Effector memory CD4-positive, alpha-beta T cell (primary cell): ENCODE measurements at regions not wholly inside any gene's neighbourhood (a gene's known extent, or its start where the extent isn't known, plus 50 kb on each side); places are given as distances from the start of the nearest gene placed in this dataset.
"Not testable (repeated sequence)": the region's sequence is repeated elsewhere in the genome, so short reads cannot be mapped to it uniquely, and the experiment has no call there.

Experiments used
- DNase-seq, 3 donors: peaks; one replicate each; pipeline ENCODE4 v3.0.0-alpha.2; 2020
- H3K27ac ChIP-seq: 2 replicates; pipeline ENCODE4 v1.7.0; 2013; ENCODE audit warnings: mild to moderate bottlenecking, low read length, moderate library complexity; ENCODE audit not compliant: insufficient read depth, poor library complexity, severe bottlenecking
- H3K27me3 ChIP-seq: replicated peaks from 2 replicates; pipeline ENCODE4 v1.7.0; 2013; ENCODE audit warnings: mild to moderate bottlenecking, low read length; ENCODE audit not compliant: insufficient read depth, control insufficient read depth, poor library complexity, severe bottlenecking
- H3K36me3 ChIP-seq: 2 replicates; pipeline ENCODE4 v1.7.0; 2013; ENCODE audit warnings: mild to moderate bottlenecking, low read length, moderate library complexity; ENCODE audit not compliant: control insufficient read depth, insufficient read depth
- H3K4me1 ChIP-seq: 2 replicates; pipeline ENCODE4 v1.7.0; 2013; ENCODE audit warnings: low read length, mild to moderate bottlenecking; ENCODE audit not compliant: control insufficient read depth, insufficient read depth, poor library complexity, severe bottlenecking
- H3K4me3 ChIP-seq: 2 replicates; pipeline ENCODE4 v1.7.0; 2013; ENCODE audit warnings: low read length, low read depth, mild to moderate bottlenecking; ENCODE audit not compliant: insufficient read depth, poor library complexity, severe bottlenecking
- H3K9me3 ChIP-seq: 2 replicates; pipeline ENCODE4 v1.7.0; 2013; ENCODE audit warnings: mild to moderate bottlenecking, low read length, moderate library complexity; ENCODE audit not compliant: control insufficient read depth

DNA sequence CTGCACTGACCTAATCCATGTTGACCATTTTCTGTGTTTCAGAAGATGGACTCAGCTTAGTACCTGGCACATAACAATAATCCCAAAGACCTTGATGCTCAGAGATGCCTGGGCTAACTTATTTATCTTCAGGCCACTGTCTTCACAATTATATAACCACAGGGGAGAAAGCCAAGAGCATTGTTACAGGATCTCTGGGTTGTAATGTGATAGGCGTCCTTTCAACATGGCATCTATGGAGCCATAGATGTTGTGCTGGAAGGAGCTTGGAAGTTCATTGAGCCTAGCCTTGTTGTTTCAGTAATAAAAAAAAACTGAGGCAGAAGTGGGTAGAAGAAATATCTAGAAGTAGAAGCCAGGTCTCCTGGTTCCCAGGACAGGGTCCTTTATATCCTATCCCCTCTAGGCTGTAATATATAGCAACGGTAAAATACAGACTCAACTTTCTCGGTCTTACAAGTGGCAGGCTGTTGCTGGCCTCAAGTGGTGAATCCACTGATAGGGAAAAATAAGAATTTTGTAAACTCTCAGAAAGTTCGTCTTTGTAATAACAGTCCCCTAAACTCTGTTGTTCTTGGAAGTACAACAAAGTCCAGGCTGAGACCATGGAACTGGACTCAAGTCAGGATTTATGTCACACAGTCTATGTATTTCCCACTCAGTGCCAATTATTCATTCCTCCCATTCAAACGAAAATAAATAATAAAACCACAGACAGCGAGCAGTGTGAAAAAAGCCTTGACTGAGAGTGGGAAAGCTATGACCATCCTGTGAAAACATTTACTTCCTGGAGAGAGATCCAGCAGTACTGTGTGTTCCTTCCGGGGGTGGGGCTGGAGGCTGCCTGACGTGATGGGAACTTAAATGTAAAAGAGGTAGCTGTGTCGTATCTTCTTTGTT, 277.6 kb downstream of the REEP3 start:
- no peaks in the 10 kb centered on the region for H3K27me3 ChIP-seq
- no peaks in the 10 kb centered on the region for H3K9me3 ChIP-seq
- no peaks in the 10 kb centered on the region for H3K36me3 ChIP-seq
- no peaks in the 10 kb centered on the region for H3K4me1 ChIP-seq
- H3K4me3 ChIP-seq, result no peak overlapping the region
- H3K27ac ChIP-seq, result no peak overlapping the region
- DNase-seq, result no peak

DNA sequence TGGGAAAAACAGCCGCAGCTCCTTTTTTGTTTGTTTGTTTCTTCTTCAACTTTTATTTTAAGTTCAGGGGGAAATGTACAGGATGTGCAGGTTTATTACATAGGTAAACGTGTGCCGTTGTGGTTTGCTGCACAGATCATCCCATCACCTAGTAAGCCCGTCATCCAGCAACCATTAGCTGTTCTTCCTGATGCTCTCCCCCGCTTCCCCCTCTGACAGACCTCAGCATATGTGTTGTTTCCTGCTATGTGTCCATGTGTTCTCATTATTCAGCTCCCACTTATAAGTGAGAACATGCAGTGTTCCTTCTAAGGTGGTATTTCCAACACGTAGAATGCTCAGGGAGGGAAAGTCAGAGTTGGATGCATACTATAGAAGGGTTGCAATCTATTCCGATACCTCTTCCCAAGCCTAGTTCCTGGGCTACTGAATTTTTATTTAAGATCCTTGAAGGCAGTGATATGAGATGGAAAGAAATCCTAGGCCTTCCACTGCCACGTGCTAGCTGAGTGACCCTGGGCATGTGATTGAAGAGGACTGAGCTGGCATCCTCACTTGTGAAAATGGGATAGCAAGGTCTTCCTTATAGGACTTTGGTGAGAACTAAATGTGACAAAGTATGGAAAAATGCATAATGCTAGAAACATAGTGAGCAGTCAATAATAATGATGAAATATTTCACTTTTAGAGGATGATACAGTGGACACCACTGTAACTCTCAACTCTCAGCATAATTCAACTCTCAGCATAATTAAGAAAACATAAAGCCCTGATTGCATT, 278.5 kb downstream of the REEP3 start:
- no peak for DNase-seq
- H3K27me3 ChIP-seq, result no peaks in the 10 kb centered on the region
- no peaks in the 10 kb centered on the region for H3K36me3 ChIP-seq
- no peak overlapping the region for H3K4me3 ChIP-seq
- H3K4me1 ChIP-seq, result no peaks in the 10 kb centered on the region
- H3K27ac ChIP-seq, result no peak overlapping the region
- no peaks in the 10 kb centered on the region for H3K9me3 ChIP-seq

DNA sequence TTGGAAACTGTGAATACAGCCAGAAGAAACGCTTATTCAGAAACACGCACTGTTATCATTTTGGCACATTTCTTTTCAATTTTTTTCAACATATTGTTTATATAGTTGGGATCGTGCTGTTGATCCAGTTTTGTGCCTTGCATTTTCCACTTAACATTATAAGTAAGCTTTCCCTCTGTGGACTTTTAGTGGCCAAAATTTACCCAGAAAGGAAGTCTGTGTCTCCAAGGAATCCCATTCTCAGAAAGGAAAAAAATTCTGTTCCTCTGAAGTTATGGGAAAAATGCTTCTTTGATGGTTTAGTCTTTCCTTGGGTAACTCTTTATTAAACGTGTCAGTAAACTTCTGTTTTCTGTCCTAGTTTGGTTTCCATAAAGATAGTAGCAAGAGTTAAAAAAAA, 280.0 kb downstream of the REEP3 start:
- Histone ChIP-seq H3K4me1 (no peaks in the 10 kb centered on the region), H3K36me3 (no peaks in the 10 kb centered on the region), H3K27ac (no peak overlapping the region), H3K4me3 (no peak overlapping the region), H3K27me3 (no peaks in the 10 kb centered on the region), H3K9me3 (no peaks in the 10 kb centered on the region)
- DNase-seq, result no peak

DNA sequence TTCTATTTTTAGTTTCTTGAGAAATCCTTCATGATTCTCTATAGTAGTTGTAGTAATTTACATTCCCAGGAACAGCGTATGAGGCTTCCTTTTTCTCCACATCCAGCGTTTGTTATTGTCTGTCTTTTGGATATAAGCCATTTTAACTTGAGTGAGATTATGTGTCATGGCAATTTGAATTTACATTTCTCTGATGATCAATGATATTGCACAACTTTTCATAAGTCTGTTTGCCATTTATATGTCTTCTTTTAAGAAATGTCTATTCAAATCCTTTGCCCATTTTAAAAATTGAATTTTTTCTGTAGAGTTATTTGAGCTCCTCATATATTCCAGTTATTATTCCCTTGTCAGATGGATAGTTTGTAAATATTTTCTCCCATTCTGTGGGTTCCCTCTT, 285.1 kb downstream of the REEP3 start:
- no peaks in the 10 kb centered on the region for H3K4me1 ChIP-seq
- DNase-seq, result no peak

DNA sequence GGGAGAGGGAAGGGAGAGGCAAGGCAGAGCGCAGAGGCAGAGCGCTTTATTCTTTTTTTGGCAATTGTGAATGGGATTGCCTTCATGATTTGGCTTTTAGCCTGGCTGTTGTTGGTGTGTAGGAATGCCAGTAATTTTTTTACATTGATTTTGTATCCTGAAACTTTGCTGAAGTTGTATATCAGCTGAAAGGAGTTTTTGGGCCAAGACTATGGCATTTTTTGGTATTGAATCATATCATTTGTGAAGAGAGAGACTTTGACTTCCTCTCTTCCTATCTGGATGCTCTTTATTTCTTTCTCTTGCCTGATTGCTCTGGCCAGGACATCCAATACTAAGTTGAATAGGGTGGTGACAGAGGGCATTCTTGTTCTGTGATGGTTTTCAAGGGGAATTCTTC, 291.3 kb downstream of the REEP3 start:
- no peaks in the 10 kb centered on the region for H3K36me3 ChIP-seq
- DNase-seq, result no peak

More for the DNA sequence above, 285.1 kb downstream of the REEP3 start:
- Histone ChIP-seq H3K36me3 (no peaks in the 10 kb centered on the region), H3K27ac (no peak overlapping the region), H3K9me3 (no peaks in the 10 kb centered on the region), H3K4me3 (no peak overlapping the region), H3K27me3 (no peaks in the 10 kb centered on the region)

DNA sequence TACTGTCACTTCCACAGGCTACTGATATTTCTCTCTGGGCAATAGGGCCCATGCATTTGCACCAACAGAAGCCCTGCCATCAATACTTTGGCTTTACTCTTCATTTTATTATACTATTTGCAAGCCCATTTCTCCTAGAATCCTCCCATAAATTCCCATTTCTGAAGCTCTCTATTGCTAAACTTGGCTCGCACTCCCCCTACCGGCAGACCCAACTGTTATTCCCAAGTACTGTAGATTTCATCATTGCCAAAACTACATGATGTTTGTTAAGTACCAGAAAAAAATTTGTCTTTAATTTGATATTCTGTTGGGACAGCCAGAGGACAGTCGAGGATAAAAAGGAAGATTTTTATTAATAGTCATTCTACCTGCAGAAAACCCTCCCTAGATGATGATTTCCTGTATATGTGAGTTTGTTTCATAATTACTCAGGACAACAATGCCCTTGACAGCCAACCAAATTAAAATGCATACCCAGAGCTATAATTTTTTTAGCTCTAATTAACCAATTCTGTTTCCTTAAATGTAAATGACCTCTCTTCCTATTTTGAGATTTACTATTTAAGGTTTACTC, 298.6 kb downstream of the REEP3 start:
- Histone ChIP-seq H3K9me3 (no peaks in the 10 kb centered on the region), H3K36me3 (no peaks in the 10 kb centered on the region), H3K27me3 (no peaks in the 10 kb centered on the region), H3K4me3 (no peak overlapping the region), H3K27ac (no peak overlapping the region), H3K4me1 (no peaks in the 10 kb centered on the region)
- no peak for DNase-seq

More for the DNA sequence above, 291.3 kb downstream of the REEP3 start:
- no peaks in the 10 kb centered on the region for H3K9me3 ChIP-seq
- H3K27me3 ChIP-seq, result no peaks in the 10 kb centered on the region
- H3K27ac ChIP-seq, result no peak overlapping the region
- H3K4me1 ChIP-seq, result no peaks in the 10 kb centered on the region
- H3K4me3 ChIP-seq, result no peak overlapping the region

DNA sequence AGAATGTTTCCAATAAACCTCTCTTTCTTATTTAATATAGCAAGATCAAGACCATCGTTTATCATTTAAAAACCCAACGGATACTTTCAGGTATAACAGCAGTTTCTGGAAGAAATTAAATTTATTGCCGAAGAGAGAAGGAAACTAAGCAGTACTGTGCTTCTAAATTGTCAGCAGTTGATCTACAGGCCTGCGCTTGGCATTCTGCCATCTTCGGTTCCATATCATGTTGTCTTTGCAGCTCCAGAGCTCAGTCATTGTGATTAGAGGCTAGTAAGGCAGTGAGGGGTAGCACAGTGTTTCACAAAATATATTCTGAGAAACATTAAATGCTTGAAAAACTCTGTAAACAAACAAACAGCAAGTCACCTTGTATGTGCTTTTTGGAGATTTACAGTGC, 301.3 kb downstream of the REEP3 start:
- Histone ChIP-seq H3K4me3 (no peak overlapping the region), H3K36me3 (no peaks in the 10 kb centered on the region), H3K9me3 (no peaks in the 10 kb centered on the region), H3K4me1 (no peaks in the 10 kb centered on the region), H3K27ac (no peak overlapping the region), H3K27me3 (no peaks in the 10 kb centered on the region)
- DNase-seq, result no peak

DNA sequence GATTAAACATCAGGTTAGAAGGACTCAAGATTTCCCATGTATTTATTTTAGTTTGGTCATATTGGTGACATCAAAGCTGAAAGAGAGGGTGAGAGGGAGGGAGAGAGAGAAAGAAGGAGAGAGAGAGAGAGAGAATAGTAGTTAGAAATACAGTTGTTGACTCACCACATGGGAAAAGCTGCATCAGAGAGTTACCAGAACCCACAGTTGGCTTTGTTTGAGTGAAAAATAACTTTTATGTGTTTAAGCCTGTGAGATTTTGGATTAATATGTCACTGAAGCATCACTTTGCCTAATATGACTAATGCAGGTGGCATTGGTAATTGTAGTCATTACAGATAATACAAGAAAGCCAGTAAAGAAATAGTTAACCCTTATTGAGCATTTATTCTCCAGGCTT, 303.9 kb downstream of the REEP3 start:
- H3K9me3 ChIP-seq, result no peaks in the 10 kb centered on the region
- no peak for DNase-seq
- H3K36me3 ChIP-seq, result no peaks in the 10 kb centered on the region
- H3K27ac ChIP-seq, result no peak overlapping the region
- H3K4me1 ChIP-seq, result no peaks in the 10 kb centered on the region
- H3K4me3 ChIP-seq, result no peak overlapping the region
- H3K27me3 ChIP-seq, result no peaks in the 10 kb centered on the region

DNA sequence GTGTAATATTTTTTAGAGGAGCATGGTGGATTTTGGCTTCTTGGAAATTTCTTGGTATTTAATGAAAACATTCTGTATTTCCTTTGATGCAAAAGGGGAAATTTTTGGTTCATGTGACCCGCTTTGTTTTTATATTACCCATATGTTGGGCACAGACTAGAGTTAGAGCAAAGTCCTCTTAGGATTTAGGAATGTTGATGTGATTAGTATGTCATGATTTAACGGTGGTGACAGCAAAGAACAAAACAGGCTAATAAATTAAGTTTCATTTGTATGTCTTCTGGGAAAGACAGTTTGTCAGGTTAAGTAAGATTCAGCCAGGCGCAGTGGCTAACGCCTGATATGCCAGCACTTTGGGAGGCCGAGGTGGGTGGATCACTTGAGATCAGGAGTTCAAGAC, 304.6 kb downstream of the REEP3 start:
- H3K4me1 ChIP-seq, result no peaks in the 10 kb centered on the region
- H3K4me3 ChIP-seq, result no peak overlapping the region
- H3K27me3 ChIP-seq, result no peaks in the 10 kb centered on the region
- no peak for DNase-seq
- H3K9me3 ChIP-seq, result no peaks in the 10 kb centered on the region
- H3K27ac ChIP-seq, result no peak overlapping the region
- no peaks in the 10 kb centered on the region for H3K36me3 ChIP-seq

DNA sequence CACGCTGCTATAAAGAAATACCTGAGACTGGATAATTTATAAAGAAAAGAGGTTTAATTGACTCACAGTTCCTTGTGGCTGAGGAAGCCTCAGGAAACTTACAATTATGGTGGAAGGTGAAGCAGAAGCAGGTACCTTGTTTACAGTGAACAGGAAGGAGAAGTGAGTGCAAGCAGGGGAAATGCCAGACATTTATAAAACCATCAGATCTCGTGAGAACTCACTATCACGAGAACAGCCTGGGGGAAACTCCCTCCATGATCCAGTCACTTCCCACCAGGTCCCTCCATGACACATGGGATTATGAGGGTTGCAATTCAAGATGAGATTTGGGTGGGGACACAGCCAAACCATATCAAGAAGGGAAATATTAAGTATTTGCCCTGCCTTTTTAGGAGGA, 305.8 kb downstream of the REEP3 start:
- H3K9me3 ChIP-seq, DNase-seq, H3K4me3 ChIP-seq, H3K27me3 ChIP-seq, H3K36me3 ChIP-seq, H3K27ac ChIP-seq, H3K4me1 ChIP-seq: not testable (repeated sequence)
